ENCODE measurements at regions not wholly inside any gene's neighbourhood (a gene's known extent, or its start where the extent isn't known, plus 50 kb on each side); places are given as distances from the start of the nearest gene placed in this dataset.

DNA sequence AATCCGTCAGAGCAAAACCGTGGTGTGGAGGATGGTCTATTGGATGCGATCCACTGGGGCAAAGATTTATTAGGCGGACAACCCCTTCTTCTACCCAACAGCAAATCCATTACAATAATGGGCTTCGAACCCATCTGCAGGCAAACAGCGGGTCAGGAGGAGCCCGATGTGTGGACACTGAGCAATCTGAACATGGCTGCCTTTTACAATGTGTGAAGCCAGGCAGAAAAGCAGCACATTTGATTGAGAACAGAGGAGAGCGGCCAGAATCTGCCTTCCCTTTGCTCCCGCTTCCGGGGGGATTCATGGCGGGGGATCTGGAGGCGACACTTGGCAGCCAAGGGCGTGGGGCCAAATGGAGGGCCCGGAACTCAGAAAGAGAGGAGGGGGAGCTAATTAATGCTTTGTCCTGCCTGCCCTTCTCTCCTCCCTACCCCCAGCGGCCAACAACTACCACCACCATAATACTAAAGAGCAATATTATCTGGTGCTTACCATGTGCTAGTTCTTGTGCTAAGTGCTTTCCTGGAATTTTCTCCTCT, 133.0 kb downstream of the EMX2 start:
- TF ChIP-seq POLR2A (IDR thresholded peaks at IDR 0.05; ENCODE audit: low read depth, low read length) = no peak
- no peak for TF ChIP-seq POLR2AphosphoS5 (IDR thresholded peaks at IDR 0.05; ENCODE audit: low read depth, low read length)
- no peak for TF ChIP-seq TAF1 (IDR thresholded peaks at IDR 0.05; ENCODE audit: borderline replicate concordance, low read depth, low read length)
